Stimulated activated CD8-positive, alpha-beta memory T cell treated with anti-CD3 and anti-CD28 coated beads, Interleukin-4, amount 100 ng/mL, for 24 hours (primary cell): ENCODE measurements at regions not wholly inside any gene's neighbourhood (a gene's known extent, or its start where the extent isn't known, plus 50 kb on each side); places are given as distances from the start of the nearest gene placed in this dataset.
"Not testable (repeated sequence)": the region's sequence is repeated elsewhere in the genome, so short reads cannot be mapped to it uniquely, and the experiment has no call there.

Experiments used
- DNase-seq: peaks from one replicate; pipeline ENCODE4 v3.0.0-alpha.2; 2020; ENCODE audit warnings: low read depth

DNA sequence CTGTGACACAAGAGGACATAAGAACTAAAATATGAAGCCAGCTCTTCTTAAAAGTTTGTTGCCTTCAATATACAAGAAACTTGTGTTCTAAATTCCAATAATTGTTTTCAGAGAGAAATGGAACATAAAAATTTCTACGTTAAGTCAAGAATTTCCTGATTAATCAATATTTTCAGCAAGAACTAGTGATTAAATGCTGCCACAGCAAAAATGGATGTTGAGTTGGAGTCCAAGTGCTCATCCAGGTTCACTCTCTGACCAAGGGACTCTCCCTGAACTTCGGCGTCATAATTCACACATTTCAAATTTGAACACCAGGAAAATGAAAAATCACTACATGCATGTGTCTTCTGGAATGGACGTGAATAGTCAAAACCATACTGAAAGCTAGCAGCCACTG is 1263.6 kb upstream of the GOT2 start:
- DNase-seq = no peak

DNA sequence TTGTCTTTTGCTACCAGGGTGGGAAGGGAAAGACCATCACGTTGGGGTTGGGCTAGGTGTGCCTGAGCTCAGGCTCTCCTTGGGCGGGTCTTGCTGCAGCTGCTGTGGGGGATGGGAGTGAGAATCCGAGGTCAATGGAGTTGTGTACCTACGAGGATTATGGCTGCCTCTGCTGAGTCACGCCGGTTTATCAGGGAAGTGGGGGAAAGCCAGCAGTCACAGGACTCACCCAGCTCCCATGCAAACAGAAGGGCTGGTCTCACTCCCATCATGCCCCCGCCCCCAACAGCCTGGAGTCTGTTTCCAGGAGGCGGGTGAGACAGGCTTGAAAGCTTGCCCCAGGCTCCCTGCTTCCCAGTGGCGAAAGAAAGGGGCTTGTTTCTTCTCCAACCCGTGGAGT is 1259.0 kb upstream of the GOT2 start:
- no peak for DNase-seq

DNA sequence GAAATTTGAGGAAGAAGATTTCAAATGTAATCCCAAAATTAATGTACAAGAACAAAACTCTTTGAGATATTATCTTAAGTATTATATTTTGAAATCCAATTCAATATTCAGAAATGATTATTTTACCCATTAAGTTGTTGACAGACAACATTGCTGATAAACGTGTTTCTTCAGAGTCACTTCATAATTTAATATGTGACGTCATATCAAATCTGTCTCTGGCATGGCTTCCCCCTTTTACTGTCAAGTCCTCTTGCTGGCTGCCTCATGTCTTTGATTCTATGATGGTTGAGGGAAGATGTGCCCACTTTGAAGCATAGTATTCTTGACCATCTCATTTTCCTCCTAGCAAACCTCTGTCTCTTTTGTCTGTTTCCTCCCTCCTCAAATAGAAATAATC is 1257.1 kb upstream of the GOT2 start:
- no peak for DNase-seq

DNA sequence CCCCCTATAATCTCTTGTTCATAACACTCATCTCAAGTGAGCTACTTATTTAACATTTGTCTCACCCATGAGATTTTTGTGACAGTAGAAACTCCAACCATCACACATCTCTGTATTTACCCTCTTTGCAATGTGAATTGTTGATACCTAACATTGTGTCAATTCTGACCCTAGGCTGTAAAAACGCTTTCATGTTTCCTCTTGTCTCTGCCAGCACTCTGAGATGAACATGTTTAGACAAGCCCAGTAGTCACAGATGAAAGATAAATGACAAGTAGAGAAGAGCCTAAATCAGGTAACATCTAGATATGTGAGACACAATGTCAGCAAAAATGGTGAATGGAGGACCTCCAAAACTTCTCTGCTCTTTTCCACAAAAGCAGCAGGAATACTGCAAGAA is 1254.5 kb upstream of the GOT2 start:
- no peak for DNase-seq

DNA sequence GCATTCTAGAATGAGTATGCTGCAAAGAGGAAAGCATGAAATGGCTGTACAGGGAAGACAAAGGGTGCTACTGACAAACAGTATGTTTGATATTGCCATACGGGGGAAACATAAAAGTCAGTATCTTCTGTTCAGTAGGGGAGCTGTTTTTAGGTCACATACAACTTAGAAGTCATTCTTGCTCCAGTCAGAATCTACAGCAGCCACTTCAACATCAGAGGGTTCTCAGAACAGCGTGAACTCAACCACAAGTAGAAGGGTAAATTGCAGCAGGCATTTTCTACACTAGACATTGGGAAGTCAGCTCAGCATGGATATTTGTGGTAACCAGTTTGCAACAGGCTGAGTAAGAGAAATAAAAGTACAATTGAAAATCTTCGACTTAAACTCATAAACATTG is 1241.8 kb upstream of the GOT2 start:
- DNase-seq = no peak

DNA sequence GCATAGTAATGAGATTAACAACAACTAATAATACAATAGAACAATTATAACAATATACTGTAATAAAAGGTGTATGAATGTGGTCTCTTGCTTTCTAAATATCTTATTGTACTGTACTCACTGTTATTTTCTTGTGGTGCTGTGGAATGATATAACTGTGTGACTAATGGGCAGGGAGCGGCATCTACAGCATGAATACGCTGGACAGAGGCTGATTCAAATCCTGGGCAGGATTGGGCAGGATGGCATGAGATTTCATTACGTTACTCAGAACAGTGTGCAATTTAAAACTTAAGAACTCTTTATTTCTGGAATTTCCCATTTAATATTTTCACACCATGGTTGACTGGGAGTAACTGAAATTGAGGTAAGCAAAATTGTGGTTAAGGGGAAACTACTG is 1239.8 kb upstream of the GOT2 start:
- DNase-seq = no peak

DNA sequence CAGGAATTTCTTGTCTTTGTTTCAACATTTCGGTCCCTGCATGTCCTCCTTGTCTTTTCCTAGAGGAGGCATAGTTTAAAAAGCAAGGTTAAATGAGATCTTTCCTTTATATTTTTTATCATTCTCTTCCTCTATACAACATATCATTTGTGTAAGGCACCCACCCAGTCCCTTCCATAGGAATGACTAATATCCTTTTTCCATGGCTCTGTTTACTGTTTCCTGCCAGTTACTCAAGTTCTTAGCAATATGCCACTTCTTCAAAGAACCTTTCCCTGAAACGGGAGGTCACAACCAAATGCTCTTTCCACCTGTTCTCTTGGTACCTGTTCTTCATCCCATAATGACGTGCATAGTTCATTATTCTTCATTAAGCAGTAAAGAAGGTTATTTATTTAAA is 1237.1 kb upstream of the GOT2 start:
- no peak for DNase-seq

DNA sequence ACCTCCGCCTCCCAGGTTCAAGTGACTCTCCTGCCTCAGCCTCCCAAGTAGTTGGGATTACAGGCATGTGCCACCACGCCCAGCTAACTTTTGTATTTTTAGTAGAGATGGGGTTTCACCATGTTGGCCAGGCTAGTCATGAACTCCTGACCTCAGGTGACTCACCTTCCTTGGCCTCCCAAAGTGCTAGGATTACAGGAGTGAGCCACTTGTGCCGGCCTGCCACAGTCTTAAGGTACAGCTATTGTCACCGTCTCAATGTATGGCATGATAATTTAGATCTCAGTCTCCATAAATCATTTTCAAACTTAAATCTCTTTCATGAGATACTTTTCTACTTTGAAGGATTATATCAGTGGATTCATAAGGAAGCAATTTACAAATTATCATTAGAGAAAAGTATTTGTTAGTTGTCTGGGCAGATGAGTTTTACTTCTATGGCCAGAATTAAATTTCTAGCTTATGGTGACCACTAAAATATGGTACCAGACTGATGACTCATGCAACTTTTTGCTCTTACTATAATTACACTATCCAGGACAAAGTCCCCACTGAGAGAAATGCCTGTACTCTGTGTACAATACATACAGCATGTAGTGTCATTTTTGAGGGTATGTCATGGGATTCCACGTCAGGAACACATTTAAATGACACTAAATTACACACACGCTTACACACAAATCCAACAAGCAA is 1230.3 kb upstream of the GOT2 start:
- DNase-seq = no peak

DNA sequence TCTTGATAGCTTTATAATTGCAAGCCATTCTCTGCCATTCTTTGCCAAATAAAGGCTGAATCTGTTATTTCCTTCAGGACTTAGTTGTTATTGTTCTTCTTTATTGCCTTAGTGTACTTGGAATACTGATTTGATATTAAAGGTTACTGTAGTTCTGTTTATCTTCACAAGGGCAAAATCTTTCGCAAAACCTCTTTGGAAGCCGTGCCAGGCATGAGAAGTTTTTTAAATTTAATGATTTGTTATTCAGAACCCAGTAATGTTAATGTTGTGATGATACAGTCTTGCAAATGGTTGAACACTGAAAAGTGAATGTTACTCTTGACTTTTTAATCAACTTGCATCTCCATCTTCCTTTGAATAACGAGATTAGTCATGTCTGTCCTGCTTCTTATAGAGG is 1225.2 kb upstream of the GOT2 start:
- DNase-seq = no peak

DNA sequence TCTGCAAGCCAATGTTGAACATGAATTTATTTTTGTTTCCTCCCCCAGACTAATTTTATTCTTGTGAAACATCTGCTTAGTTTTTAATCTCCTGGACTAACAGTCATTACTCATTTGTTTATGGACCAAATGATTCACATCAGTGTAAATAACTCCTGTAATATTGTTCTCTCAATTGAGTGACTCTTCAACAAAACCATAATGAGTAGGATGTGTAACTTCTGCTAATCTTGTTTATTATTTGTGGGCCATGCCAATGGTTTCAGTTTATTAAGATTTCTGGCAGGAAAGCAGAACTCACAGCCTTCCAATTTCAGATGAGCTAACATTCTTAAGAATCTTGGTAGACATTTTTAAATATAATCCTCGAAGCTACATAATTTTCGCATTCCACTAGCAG is 1216.3 kb upstream of the GOT2 start:
- no peak for DNase-seq

DNA sequence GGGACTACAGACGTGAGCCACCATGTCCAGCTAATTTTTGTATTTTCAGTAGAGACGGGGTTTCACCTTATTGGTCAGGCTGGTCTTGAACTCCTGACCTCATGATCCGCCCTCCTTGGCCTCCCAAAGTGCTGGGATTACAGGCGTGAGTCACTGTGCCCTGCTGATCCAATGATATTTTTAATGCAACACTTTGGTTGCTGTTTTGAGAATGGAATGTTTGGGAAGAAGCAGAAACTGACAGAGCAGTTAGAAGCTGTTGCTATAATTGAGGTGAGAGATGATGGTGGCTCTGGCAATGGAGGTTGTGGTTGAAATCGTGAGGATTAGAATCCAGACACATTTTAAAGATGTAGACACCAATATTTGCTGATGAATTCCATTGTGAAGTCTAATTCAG is 1209.9 kb upstream of the GOT2 start:
- not testable (repeated sequence) for DNase-seq

DNA sequence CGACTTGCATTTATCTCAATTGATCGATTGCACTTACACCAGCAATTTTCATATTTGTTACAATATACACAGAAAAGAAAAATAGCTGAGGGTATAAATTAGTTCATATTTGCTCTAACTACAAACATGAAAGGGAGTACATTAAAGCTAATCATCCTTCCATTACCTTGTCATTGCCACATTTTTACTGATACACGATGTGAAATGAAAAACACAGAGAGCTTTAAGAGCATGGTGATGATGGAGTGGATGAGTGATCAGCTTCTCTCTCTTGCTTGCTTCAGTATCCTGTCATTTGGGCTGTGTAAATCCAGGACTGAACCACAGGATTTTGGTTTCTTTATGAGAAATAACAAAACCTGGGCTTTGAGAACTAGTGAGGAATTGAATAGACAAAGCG is 1207.5 kb upstream of the GOT2 start:
- DNase-seq = no peak

DNA sequence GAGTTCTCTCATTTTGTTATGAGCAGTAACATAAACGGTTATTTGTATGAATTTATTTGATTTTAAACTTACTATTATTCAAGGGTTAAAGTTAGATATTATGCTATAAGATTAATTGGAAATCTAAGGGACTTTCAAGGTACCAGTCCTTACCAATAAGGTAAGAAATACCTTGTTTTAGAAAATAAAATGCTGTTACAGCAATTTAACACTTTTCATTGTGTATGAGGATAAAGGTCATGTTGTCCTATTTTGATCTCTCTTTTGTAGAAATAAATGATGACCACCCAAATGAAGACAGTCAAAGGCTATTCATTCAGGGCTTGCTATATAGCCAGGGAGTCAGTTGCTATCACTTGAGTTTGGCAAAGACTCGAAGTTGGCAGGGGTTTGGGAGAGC is 1185.9 kb upstream of the GOT2 start:
- no peak for DNase-seq

DNA sequence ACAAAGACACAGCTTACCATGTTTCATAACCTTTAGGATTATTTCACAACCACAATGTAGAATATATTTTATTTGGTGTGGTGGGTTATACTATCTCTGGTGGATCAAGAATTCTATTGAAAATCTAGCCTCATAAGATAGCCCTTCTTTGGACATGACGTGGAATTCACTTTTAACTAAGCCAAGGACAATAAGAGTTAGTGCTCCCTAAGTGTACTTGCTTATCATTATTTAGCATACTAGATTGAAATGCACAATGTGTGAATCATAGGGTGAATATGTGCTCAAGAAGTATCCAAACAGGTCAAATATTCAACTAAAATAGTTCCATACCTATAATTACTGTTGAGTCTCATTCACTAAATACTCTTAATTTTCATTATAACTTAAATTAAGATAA is 1179.5 kb upstream of the GOT2 start:
- no peak for DNase-seq

DNA sequence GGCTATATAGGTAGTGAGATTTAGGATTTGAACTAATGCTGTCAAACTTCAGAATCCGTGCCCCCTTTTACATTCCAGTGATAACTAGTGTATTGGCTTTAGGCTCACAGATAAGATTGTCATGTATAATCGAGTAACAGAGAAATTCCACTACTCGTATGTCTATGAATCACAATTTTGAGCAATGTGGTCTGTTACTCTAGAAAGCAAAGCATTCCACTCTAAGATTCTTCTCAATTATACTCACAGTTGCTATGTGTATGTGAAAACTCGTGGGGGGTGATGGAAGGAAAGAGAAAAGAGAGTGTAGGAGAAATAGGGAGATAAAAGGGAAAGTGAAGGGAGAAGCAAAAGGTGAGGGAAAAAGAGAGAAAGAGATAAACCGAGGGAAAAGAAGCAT is 1175.1 kb upstream of the GOT2 start:
- DNase-seq = no peak

DNA sequence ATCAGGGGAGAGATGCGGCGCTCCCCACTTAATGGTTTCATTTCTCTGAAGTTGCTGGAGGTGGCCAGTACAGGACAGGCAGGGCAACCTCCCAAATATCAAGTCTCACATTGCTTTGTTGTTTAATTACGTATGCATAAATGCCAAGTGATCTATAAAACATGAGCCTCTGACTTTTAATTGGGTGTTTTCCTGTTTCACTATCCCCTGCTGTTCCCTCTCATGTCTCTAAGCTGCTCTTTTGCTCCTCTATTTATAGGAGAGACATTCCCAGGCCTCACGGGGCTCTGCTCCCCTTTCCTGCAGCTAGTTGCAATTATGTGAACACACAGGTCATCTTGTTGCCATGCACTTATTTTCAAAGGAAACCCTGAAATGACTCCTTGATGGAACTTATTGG is 1173.5 kb upstream of the GOT2 start:
- DNase-seq = no peak

DNA sequence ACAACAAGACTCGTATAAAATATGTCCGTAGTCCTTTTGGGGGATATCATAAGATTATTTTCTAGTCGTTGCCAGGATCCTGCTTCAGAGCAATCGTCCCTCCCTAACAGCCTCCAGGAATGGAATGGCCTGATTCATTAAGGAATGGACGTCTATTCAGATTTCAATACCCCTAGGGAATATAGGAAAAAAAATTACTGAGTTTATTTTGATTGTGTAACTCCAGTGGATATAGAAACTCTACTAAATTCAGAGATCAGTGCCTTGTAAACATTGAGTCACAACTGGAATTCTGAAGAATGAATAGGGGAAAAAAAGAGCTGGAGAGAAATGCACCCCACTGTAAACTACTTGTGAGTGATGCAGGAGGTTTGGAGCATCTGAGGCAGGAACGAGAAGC is 1171.5 kb upstream of the GOT2 start:
- no peak for DNase-seq

DNA sequence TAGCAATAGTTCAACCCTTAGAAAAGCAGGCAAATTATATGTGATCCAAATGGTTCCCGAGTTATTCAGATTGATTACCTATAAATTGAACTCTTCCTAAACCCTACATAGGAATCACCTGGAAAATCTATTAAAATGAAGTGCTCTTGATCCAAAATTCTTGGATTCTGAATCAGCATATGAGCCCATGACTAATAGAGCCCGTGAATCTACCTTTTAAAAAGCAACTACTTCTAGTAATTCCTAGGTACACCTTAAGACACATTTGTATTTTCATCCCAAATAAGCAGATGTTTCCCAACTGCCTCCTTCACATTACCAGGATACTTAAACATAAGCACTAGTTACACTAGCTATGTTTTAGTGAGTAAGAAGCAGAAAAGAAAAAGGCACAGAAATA is 1171.0 kb upstream of the GOT2 start:
- DNase-seq = no peak

DNA sequence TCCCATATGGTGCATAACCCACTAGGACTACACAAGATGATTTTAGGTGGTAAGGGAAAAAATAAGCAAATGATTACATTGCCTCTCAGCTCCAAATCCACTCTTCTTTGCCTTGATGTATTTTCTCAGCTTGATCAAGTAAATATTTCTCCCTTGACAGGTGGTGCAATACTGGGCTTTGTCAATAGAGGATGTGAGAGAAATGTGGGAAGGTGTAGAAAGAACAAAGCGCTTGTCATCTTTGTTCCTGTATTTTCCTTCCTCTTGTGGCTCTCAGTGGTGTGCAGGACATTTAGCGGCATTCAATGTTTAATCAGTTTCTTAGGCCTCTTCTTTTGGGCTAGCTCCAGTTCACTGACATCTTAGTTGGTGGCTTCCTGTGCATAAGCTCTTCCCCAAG is 1165.8 kb upstream of the GOT2 start:
- no peak for DNase-seq

DNA sequence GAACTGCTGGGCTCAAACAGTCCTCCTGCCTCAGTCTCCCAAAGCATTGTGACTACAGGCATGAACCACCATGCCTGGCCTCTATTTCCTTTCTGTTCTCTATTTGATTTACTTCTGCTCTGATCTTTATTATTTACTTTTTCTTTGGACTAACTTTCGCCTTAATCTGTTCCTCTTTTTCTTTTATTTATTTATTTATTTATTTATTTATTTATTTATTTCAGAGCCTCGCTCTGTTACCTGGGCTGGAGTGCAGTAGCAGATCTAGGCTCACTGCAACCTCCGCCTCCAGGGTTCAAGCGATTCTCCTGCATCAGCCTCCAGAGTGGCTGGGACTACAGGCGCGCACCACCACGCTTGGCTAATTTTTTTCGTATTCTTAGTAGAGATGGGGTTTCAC is 1158.3 kb upstream of the GOT2 start:
- no peak for DNase-seq

DNA sequence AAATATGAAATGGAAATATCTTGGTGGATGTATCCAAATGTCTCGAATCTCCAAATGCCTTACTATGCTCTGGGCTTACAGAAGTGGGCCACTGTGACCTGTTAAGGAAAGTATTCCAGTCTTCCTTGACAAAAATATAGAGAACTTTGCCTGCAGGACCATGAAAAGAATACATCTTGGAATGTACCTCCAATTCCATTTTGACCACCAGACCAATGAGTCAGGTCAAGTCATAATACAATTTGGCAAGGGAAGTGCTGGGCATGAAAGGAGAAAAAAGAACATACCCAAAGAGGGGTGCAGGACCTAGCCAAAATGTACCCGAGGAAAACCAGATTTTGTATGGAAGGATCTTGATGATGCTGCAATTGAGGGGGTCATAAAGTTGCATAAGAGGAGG is 1153.7 kb upstream of the GOT2 start:
- no peak for DNase-seq

DNA sequence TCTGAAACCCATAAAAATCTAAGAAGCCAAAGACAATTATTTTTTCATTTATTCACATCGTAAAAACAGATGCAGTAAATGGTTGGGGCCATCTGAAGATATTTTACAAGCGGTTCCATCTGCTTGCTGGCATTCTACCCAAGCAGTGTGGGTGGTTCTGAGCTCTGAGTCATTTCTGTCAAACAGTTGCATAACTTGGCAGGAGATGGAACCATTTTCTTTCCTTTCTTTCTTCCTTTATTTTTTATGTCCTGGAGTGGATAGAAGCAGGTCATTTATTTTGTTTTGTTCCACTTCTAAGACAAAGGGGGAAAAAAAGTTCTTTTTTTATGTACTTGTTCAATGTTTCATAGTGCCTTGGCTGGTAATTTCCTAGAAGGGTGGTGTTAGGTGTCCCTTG is 1151.9 kb upstream of the GOT2 start:
- no peak for DNase-seq

DNA sequence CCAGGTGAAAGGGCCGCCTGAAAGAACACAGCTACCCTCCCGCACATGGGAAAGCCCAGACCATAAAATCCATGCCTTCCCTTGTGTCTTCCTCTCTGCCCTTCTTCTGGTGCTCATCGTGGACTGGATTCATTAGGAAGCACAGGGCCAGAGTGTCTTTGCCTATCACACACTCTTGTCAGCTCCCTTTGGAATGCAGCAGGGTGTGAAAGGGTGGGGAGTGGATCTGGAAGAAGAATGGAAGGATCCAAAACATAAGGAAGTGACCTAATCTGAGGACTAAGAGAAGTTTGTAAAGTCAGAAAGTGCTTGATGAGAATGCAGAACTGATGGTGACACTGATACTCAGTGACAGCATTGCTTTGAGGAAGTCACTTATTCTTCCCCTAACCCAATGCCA is 1147.3 kb upstream of the GOT2 start:
- DNase-seq = no peak

DNA sequence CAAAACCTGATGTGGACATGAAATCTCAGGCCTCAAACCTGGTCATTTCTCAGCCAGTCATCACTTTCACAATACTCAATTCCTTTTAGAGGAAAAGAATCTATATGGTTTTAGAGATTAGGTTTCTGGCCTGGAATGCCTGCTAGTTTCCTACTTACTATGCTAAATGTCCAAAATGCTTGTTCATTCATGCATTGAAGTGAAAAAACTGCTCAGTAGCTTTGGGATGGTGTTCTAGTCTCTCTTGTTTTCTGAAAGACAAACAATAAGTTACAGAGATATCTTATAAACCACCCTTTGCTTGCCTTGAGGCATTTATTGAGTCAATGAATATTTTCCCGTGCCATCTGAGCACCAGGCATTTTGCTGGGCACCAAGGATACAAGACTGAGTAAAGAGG is 1146.5 kb upstream of the GOT2 start:
- DNase-seq = no peak

DNA sequence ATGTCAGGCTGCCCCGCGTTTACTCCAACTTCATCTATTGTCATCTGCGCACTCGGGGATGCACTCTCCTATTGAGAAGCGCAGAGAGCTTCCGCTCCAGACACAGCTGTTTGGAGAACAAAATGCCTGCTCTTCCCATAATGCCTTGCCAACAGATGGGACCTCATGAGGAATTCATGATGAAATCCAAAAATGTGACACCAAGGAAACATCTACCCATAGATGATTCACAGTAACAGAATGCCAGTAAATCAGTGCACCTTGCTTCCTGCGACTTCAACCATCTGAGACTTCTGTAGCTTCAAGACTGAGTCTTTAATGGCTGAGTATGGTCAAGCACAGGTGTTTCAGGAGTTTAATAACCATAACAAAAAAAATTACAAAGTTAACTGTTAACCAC is 1144.9 kb upstream of the GOT2 start:
- no peak for DNase-seq
